SK-N-SH (cell line): ENCODE measurements at regions not wholly inside any gene's neighbourhood (a gene's known extent, or its start where the extent isn't known, plus 50 kb on each side); places are given as distances from the start of the nearest gene placed in this dataset.

Experiments used
- CTCF ChIA-PET: fragments of 300-600, 350-600 bp; formaldehyde crosslinking; extraction: SDS; loops from one replicate; lab custom pipeline; 2021; lab: Yijun Ruan, JAX
- POLR2A ChIA-PET: fragments of 350-600 bp; sonication (Branson Sonifier 250); formaldehyde crosslinking; extraction: SDS; loops from one replicate; lab custom pipeline; 2020; ENCODE audit warnings: antibody characterized with exemption, inconsistent platforms; lab: Yijun Ruan, JAX
- DNase-seq: peaks from one replicate; pipeline ENCODE4 v3.0.0; 2012
- H2AFZ ChIP-seq: fragments of 200-600 bp; sonication (generic); 2 replicates; pipeline ENCODE4 v1.8.1; 2016; ENCODE audit warnings: antibody characterized with exemption, mild to moderate bottlenecking, low read depth
- H3F3A ChIP-seq: fragments of 200-600 bp; sonication (generic); replicated peaks from 2 replicates; pipeline ENCODE3; 2016; ENCODE audit warnings: antibody characterized with exemption, mild to moderate bottlenecking; ENCODE audit not compliant: insufficient read depth
- H3K27ac ChIP-seq, 2 experiments: fragments of 200-500 bp in 1 of 2; fragments of 200-600 bp in 1 of 2; sonication (Bioruptor generic) in 1 of 2; sonication (generic), shearing (Covaris generic) in 1 of 2; 2 replicates each; pipeline versions ENCODE4 v1.5.1 to v1.6.1; 2014 to 2016; ENCODE audit warnings: low read depth in 2 of 2, inconsistent platforms in 1 of 2, low read length in 1 of 2, mild to moderate bottlenecking in 1 of 2, mixed read lengths in 1 of 2
- H3K27me3 ChIP-seq: fragments of 200-600 bp; sonication (generic), shearing (Covaris generic); 2 replicates; pipeline ENCODE4 v1.6.1; 2016; ENCODE audit warnings: mixed run types; ENCODE audit not compliant: insufficient read depth
- H3K36me3 ChIP-seq, 2 experiments: fragments of 200-500 bp in 1 of 2; fragments of 200-600 bp in 1 of 2; sonication (Bioruptor generic) in 1 of 2; sonication (generic) in 1 of 2; replicated peaks in 1 of 2; 2 replicates each; pipeline versions ENCODE3 to v1.5.1; 2014 to 2016; ENCODE audit warnings: low read length in 1 of 2, mild to moderate bottlenecking in 1 of 2; ENCODE audit not compliant: insufficient read depth in 2 of 2, control insufficient read depth in 1 of 2
- H3K4me1 ChIP-seq, 2 experiments: fragments of 200-500 bp in 1 of 2; fragments of 200-600 bp in 1 of 2; sonication (Bioruptor generic) in 1 of 2; sonication (generic), shearing (Covaris generic) in 1 of 2; 2 replicates each; pipeline versions ENCODE4 v1.5.1 to v1.6.1; 2014 to 2016; ENCODE audit warnings: low read depth in 1 of 2, low read length in 1 of 2, mixed run types in 1 of 2; ENCODE audit not compliant: insufficient read depth in 2 of 2, control insufficient read depth in 1 of 2
- H3K4me2 ChIP-seq: fragments of 200-600 bp; sonication (generic), shearing (Covaris generic); 2 replicates; pipeline ENCODE4 v1.6.1; 2017; ENCODE audit warnings: mixed run types
- H3K4me3 ChIP-seq, 2 experiments: fragments of 200-500 bp in 1 of 2; fragments of 200-600 bp in 1 of 2; sonication (Bioruptor generic) in 1 of 2; sonication (generic), shearing (Covaris generic) in 1 of 2; 2 replicates each; pipeline versions ENCODE4 v1.5.1 to v1.8.1; 2014 to 2016; ENCODE audit warnings: low read depth in 2 of 2, inconsistent platforms in 1 of 2, low read length in 1 of 2, mild to moderate bottlenecking in 1 of 2, mixed read lengths in 1 of 2, moderate library complexity in 1 of 2
- H3K79me2 ChIP-seq: fragments of 200-600 bp; sonication (generic); 2 replicates; pipeline ENCODE4 v1.8.1; 2017; ENCODE audit warnings: mild to moderate bottlenecking; ENCODE audit not compliant: insufficient read depth
- H3K9ac ChIP-seq: fragments of 200-600 bp; sonication (generic); 2 replicates; pipeline ENCODE4 v1.6.1; 2017; ENCODE audit warnings: mixed run types
- H3K9me2 ChIP-seq: fragments of 200-600 bp; sonication (generic); 2 replicates; pipeline ENCODE4 v1.6.1; 2017; ENCODE audit warnings: mixed run types
- H3K9me3 ChIP-seq: fragments of 200-600 bp; sonication (generic); 2 replicates; pipeline ENCODE4 v1.6.1; 2017; ENCODE audit warnings: mixed run types, mild to moderate bottlenecking, moderate library complexity
- H4K20me1 ChIP-seq: fragments of 200-600 bp; sonication (generic); 2 replicates; pipeline ENCODE4 v1.6.1; 2017; ENCODE audit warnings: mild to moderate bottlenecking, mixed run types; ENCODE audit not compliant: insufficient read depth
- EP300 ChIP-seq, 2 experiments: IDR thresholded peaks; 2 replicates each; pipeline versions ENCODE4 v1.4.0 to v1.6.1; 2012; ENCODE audit warnings: borderline replicate concordance in 1 of 2, low read depth in 1 of 2, low read length in 1 of 2
- FOSL2 ChIP-seq: IDR thresholded peaks from 2 replicates; pipeline ENCODE4 v1.4.0; 2012; ENCODE audit warnings: low read depth, mild to moderate bottlenecking, moderate library complexity, borderline replicate concordance
- FOXJ3 ChIP-seq: sonication (generic); formaldehyde crosslinking; IDR thresholded peaks from 2 replicates; pipeline ENCODE4 v1.5.1; 2020; ENCODE audit warnings: mild to moderate bottlenecking, missing genetic modification reagents
- GABPA ChIP-seq: IDR thresholded peaks from 2 replicates; pipeline ENCODE4 v1.4.0; 2012; ENCODE audit warnings: low read depth, mild to moderate bottlenecking
- GATA2 ChIP-seq: sonication (generic); formaldehyde crosslinking; IDR thresholded peaks from 2 replicates; pipeline ENCODE4 v1.5.0; 2020; ENCODE audit warnings: mild to moderate bottlenecking, missing genetic modification reagents
- IRF3 ChIP-seq: fragments of 150-350 bp; IDR thresholded peaks from 2 replicates; pipeline ENCODE4 v1.6.1; 2016; ENCODE audit warnings: mild to moderate bottlenecking, low read depth, low read length
- JUND ChIP-seq: IDR thresholded peaks from 2 replicates; pipeline ENCODE4 v1.4.0; 2012
- NFIC ChIP-seq: IDR thresholded peaks from 2 replicates; pipeline ENCODE4 v1.4.0; 2012; ENCODE audit warnings: borderline replicate concordance
- NRF1 ChIP-seq: IDR thresholded peaks from 2 replicates; pipeline ENCODE4 v1.6.1; 2012; ENCODE audit warnings: low read depth, mild to moderate bottlenecking, low read length
- POLR2AphosphoS5 ChIP-seq: IDR thresholded peaks from 2 replicates; pipeline ENCODE4 v1.6.1; 2012; ENCODE audit warnings: low read depth, low read length
- RCOR1 ChIP-seq: fragments of 150-350 bp; IDR thresholded peaks from 2 replicates; pipeline ENCODE4 v1.6.1; 2017; ENCODE audit warnings: antibody characterized with exemption, low read length
- REST ChIP-seq: IDR thresholded peaks from 2 replicates; pipeline ENCODE4 v1.6.1; 2012; ENCODE audit warnings: mild to moderate bottlenecking, low read depth, low read length, moderate library complexity
- RFX5 ChIP-seq: IDR thresholded peaks from 2 replicates; pipeline ENCODE4 v1.6.1; 2012; ENCODE audit warnings: mild to moderate bottlenecking, improper control_type of control experiment, low read length
- RXRA ChIP-seq: IDR thresholded peaks from 2 replicates; pipeline ENCODE4 v1.4.0; 2012; ENCODE audit warnings: low read depth, mild to moderate bottlenecking, borderline replicate concordance
- SIN3A ChIP-seq: IDR thresholded peaks from 2 replicates; pipeline ENCODE4 v1.6.1; 2012; ENCODE audit warnings: low read depth, mild to moderate bottlenecking, low read length, moderate library complexity, borderline replicate concordance
- SMC3 ChIP-seq: IDR thresholded peaks from 2 replicates; pipeline ENCODE4 v1.6.1; 2012; ENCODE audit warnings: low read depth, low read length, improper control_type of control experiment
- TAF1 ChIP-seq: IDR thresholded peaks from 2 replicates; pipeline ENCODE4 v1.6.1; 2012; ENCODE audit warnings: low read depth, mild to moderate bottlenecking, low read length, moderate library complexity, borderline replicate concordance
- TEAD4 ChIP-seq: IDR thresholded peaks from 2 replicates; pipeline ENCODE4 v1.4.0; 2012; ENCODE audit warnings: mild to moderate bottlenecking, borderline replicate concordance; ENCODE audit not compliant: insufficient read depth
- ZBTB33 ChIP-seq: IDR thresholded peaks from 2 replicates; pipeline ENCODE4 v1.4.0; 2012; ENCODE audit warnings: low read depth, borderline replicate concordance
- WGBS: methylation state at CpG from one replicate; pipeline ENCODE4 v1.1.6; 2017; ENCODE audit warnings: low lambda C conversion rate; 5-methylcytosine and 5-hydroxymethylcytosine counted together
- TF ChIP-seq, protein P1 (sequence below): IDR thresholded peaks from 2 replicates; pipeline ENCODE4 v1.4.0; 2012; ENCODE audit warnings: low read depth

DNA sequence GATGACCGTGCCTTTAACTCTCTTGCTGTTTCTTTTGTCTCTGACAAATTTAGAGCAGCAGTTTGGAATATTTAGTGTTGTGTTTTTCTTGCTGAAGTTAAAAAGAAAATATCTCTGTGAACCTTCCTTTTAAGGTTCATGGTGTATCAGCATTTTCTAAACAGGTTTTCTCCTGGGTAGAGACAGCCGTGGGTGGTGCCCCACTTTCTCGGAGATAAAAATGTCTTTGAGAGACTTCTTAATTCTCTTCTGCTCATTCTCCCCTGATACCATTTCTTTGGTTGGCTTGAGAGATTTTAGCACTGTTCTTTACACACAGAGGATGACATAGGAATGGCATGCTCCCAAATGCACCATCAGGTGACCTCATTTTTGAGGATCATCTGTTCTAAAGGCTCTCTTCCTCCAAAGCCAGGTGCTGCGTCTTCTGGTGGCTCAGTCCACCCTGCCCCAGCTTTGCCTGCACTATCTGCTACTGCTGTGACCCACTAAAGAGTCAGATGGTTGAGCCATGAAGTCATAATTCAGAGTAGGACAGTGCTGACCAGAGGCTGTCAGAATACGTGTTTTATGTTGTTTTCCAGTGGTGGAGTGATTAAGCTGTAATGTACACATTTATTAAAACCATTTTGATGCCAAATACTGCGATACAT is 90.3 kb upstream of the SLC10A2 start:
- 21% methylated on average over 6 of the region's 6 CpGs for WGBS
- CTCF ChIA-PET: interaction anchor here (1.0 to 1.6 kb wide), 2 partner anchors 9 to 286 kb away, joined by 3 to 4 read pairs; no protein-coding TSS in a partner anchor
- no peaks in the 10 kb centered on the region for H3K9me2 ChIP-seq

More for the DNA sequence above, 90.3 kb upstream of the SLC10A2 start:
- H3K4me2 ChIP-seq: no peak overlapping the region
- POLR2A ChIA-PET: no interaction called here
- no peaks in the 10 kb centered on the region for H3K27me3 ChIP-seq
- no peak for TF ChIP-seq FOSL2
- TF ChIP-seq TAF1: no peak
- no peak for TF ChIP-seq NRF1
- TF ChIP-seq NFIC: no peak
- TF ChIP-seq REST: no peak
- no peak for TF ChIP-seq SIN3A
- TF ChIP-seq TEAD4: no peak
- no peak for TF ChIP-seq RCOR1
- no peak for TF ChIP-seq JUND
- no peak for TF ChIP-seq GATA2 (CRISPR knock-in tag)
- no peak for TF ChIP-seq POLR2AphosphoS5
- no peak for TF ChIP-seq IRF3
- no peak for TF ChIP-seq ZBTB33
- TF ChIP-seq RXRA: no peak
- TF ChIP-seq FOXJ3 (CRISPR knock-in tag): no peak
- TF ChIP-seq EP300 (IDR thresholded peaks at IDR 0.05; ENCODE audit: borderline replicate concordance in 1 of 2, low read depth in 1 of 2, low read length in 1 of 2): no peak
- no peak for TF ChIP-seq SMC3
- no peak for TF ChIP-seq GABPA
- TF ChIP-seq, protein P1, sequence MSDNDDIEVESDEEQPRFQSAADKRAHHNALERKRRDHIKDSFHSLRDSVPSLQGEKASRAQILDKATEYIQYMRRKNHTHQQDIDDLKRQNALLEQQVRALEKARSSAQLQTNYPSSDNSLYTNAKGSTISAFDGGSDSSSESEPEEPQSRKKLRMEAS: no peak
- no peak for TF ChIP-seq RFX5
- H3K4me1 ChIP-seq: no peaks in the 10 kb centered on the region
- no peaks in the 10 kb centered on the region for H3K79me2 ChIP-seq
- no peaks in the 10 kb centered on the region for H3F3A ChIP-seq
- H2AFZ ChIP-seq: no peak overlapping the region
- no peaks in the 10 kb centered on the region for H3K9me3 ChIP-seq
- H3K36me3 ChIP-seq: no peaks in the 10 kb centered on the region
- H3K27ac ChIP-seq: no peak overlapping the region
- no peaks in the 10 kb centered on the region for H4K20me1 ChIP-seq
- no peak overlapping the region for H3K4me3 ChIP-seq
- no peak overlapping the region for H3K9ac ChIP-seq
- no peak for DNase-seq
